GM23338 (cell line): ENCODE measurements at regions not wholly inside any gene's neighbourhood (a gene's known extent, or its start where the extent isn't known, plus 50 kb on each side); places are given as distances from the start of the nearest gene placed in this dataset.

ENCODE experiments used
- ATAC-seq: fragments of 200-7000 bp; cut with Tn5 transposase; 3 replicates; pipeline ENCODE4 v1.9.1; 2020
- DNase-seq: peaks from one replicate; pipeline ENCODE4 v3.0.0-alpha.2; 2015; ENCODE audit warnings: low spot score
- H2AFZ ChIP-seq: fragments of 200-600 bp; sonication (generic); 2 replicates; pipeline ENCODE4 v1.8.0; 2016; ENCODE audit warnings: antibody characterized with exemption, mild to moderate bottlenecking, moderate library complexity
- H3F3A ChIP-seq: fragments of 200-600 bp; sonication (generic); replicated peaks from 2 replicates; pipeline ENCODE4 v1.8.0; 2017; ENCODE audit warnings: antibody characterized with exemption, mixed run types, low read depth
- H3K27ac ChIP-seq: fragments of 200-600 bp; sonication (generic); 2 replicates; pipeline ENCODE4 v1.6.1; 2016; ENCODE audit warnings: low read depth
- H3K27me3 ChIP-seq: fragments of 200-600 bp; sonication (generic); 2 replicates; pipeline ENCODE4 v1.8.0; 2016; ENCODE audit warnings: mild to moderate bottlenecking, mixed run types, moderate library complexity; ENCODE audit not compliant: insufficient read depth
- H3K36me3 ChIP-seq: fragments of 200-600 bp; sonication (generic); 2 replicates; pipeline ENCODE4 v1.8.0; 2016; ENCODE audit warnings: mild to moderate bottlenecking; ENCODE audit not compliant: insufficient read depth
- H3K4me1 ChIP-seq: fragments of 200-600 bp; sonication (generic); 2 replicates; pipeline ENCODE4 v1.8.0; 2016; ENCODE audit warnings: mild to moderate bottlenecking, moderate library complexity; ENCODE audit not compliant: insufficient read depth
- H3K4me2 ChIP-seq: fragments of 200-600 bp; sonication (generic); 2 replicates; pipeline ENCODE4 v1.7.1; 2017; ENCODE audit warnings: mixed run types
- H3K4me3 ChIP-seq: fragments of 200-600 bp; sonication (generic); 2 replicates; pipeline ENCODE4 v1.6.1; 2016; ENCODE audit warnings: mixed run types
- H3K79me2 ChIP-seq: fragments of 200-600 bp; sonication (generic); replicated peaks from 2 replicates; pipeline ENCODE4 v1.8.0; 2017; ENCODE audit warnings: mild to moderate bottlenecking; ENCODE audit not compliant: insufficient read depth
- H3K9me2 ChIP-seq: fragments of 200-600 bp; sonication (generic); 2 replicates; pipeline ENCODE4 v1.8.0; 2017; ENCODE audit not compliant: insufficient read depth
- H4K20me1 ChIP-seq: fragments of 200-600 bp; sonication (generic); replicated peaks from 2 replicates; pipeline ENCODE4 v1.8.0; 2017; ENCODE audit warnings: mild to moderate bottlenecking; ENCODE audit not compliant: insufficient read depth
- H3K27ac Mint-ChIP-seq: 2 replicates; pipeline ENCODE4 v1.8.0; 2020; ENCODE audit warnings: inconsistent platforms, mild to moderate bottlenecking, moderate library complexity, mixed read lengths
- H3K27me3 Mint-ChIP-seq: 3 replicates; pipeline ENCODE4 v1.8.0; 2022; ENCODE audit warnings: low read depth, mild to moderate bottlenecking, moderate library complexity, mixed read lengths, inconsistent platforms; ENCODE audit not compliant: insufficient read depth, poor library complexity
- H3K36me3 Mint-ChIP-seq: 3 replicates; pipeline ENCODE4 v1.8.0; 2021; ENCODE audit warnings: low read depth, mild to moderate bottlenecking, inconsistent platforms, moderate library complexity, mixed read lengths
- H3K4me1 Mint-ChIP-seq: 3 replicates; pipeline ENCODE4 v1.8.0; 2020; ENCODE audit warnings: mild to moderate bottlenecking, inconsistent platforms, mixed read lengths
- H3K4me3 Mint-ChIP-seq: 3 replicates; pipeline ENCODE4 v1.8.0; 2021; ENCODE audit warnings: moderate library complexity, mild to moderate bottlenecking, inconsistent platforms, mixed read lengths
- H3K9me3 Mint-ChIP-seq: 3 replicates; pipeline ENCODE4 v1.8.0; 2020; ENCODE audit warnings: moderate library complexity, mild to moderate bottlenecking, inconsistent platforms, mixed read lengths
- CREB1 ChIP-seq: fragments of 250-450 bp; sonication (Bioruptor Pico); IDR thresholded peaks from 2 replicates; pipeline ENCODE4 v1.5.0; 2020; ENCODE audit warnings: low read depth, mild to moderate bottlenecking, moderate library complexity
- CTCF ChIP-seq, 2 experiments: fragments of 200-600 bp in 1 of 2; sonication (generic) in 1 of 2; conservative IDR thresholded peaks; 2 replicates each; pipeline versions ENCODE4 v1.5.1 to v1.6.1; 2016 to 2017; ENCODE audit warnings: antibody characterized with exemption in 2 of 2, low read depth in 2 of 2, mild to moderate bottlenecking in 2 of 2, moderate library complexity in 1 of 2
- ETS1 ChIP-seq: IDR thresholded peaks from 2 replicates; pipeline ENCODE4 v1.6.1; 2016; ENCODE audit warnings: antibody characterized with exemption
- EZH2 ChIP-seq: fragments of 200-600 bp; sonication (generic); IDR thresholded peaks from one replicate; pipeline ENCODE4 v1.8.0; 2017; ENCODE audit warnings: antibody characterized with exemption, mild to moderate bottlenecking, low read depth; ENCODE audit not compliant: unreplicated experiment
- EZH2phosphoT487 ChIP-seq: fragments of 200-600 bp; sonication (generic); IDR thresholded peaks from one replicate; pipeline ENCODE4 v1.8.1; 2018; ENCODE audit warnings: antibody characterized with exemption; ENCODE audit not compliant: unreplicated experiment
- JUNB ChIP-seq: IDR thresholded peaks from one replicate; pipeline ENCODE4 v1.6.1; 2016; ENCODE audit warnings: antibody characterized with exemption; ENCODE audit not compliant: unreplicated experiment
- NANOG ChIP-seq: IDR thresholded peaks from 2 replicates; pipeline ENCODE4 v1.6.1; 2016; ENCODE audit warnings: antibody characterized with exemption, borderline replicate concordance
- POLR2AphosphoS5 ChIP-seq: IDR thresholded peaks from 2 replicates; pipeline ENCODE4 v1.6.1; 2016; ENCODE audit warnings: antibody characterized with exemption, low read depth
- STAT1 ChIP-seq: IDR thresholded peaks from one replicate; pipeline ENCODE4 v1.6.1; 2016; ENCODE audit warnings: antibody characterized with exemption; ENCODE audit not compliant: unreplicated experiment
- ZNF114 ChIP-seq: fragments of 250-450 bp; sonication (Bioruptor Pico); IDR thresholded peaks from 2 replicates; pipeline ENCODE4 v1.5.0; 2020; ENCODE audit warnings: mild to moderate bottlenecking, moderate library complexity
- ZNF331 ChIP-seq: fragments of 250-450 bp; sonication (Bioruptor Pico); IDR thresholded peaks from 2 replicates; pipeline ENCODE4 v1.5.0; 2020; ENCODE audit warnings: low read depth, mild to moderate bottlenecking, moderate library complexity
- TF ChIP-seq, protein P1 (sequence below): IDR thresholded peaks from one replicate; pipeline ENCODE4 v1.6.1; 2018; ENCODE audit warnings: antibody characterized with exemption; ENCODE audit not compliant: unreplicated experiment
- TF ChIP-seq, protein P2 (sequence below): fragments of 250-450 bp; sonication (Bioruptor Pico); IDR thresholded peaks from 2 replicates; pipeline ENCODE4 v1.5.0; 2020; ENCODE audit warnings: mild to moderate bottlenecking, moderate library complexity

GRCh38 chrX:57204306-57204705, 67.1 kb upstream of the SPIN2A start:
- Histone ChIP-seq H3K36me3 (no peaks in the 10 kb centered on the region), H3K4me3 (no peak overlapping the region), H3K9me2 (no peaks in the 10 kb centered on the region), H3K79me2 (no peaks in the 10 kb centered on the region), H3F3A (no peaks in the 10 kb centered on the region), H3K4me2 (no peak overlapping the region), H4K20me1 (no peaks in the 10 kb centered on the region), H3K27me3 (no peaks in the 10 kb centered on the region), H3K27ac (no peak overlapping the region), H2AFZ (no peak overlapping the region), H3K4me1 (no peaks in the 10 kb centered on the region)
- H3K27ac Mint-ChIP-seq = no peak overlapping the region
- ATAC-seq = no peak
- peaks cover 26% of the 10 kb centered on the region for H3K36me3 Mint-ChIP-seq
- H3K9me3 Mint-ChIP-seq = peaks cover 10% of the 10 kb centered on the region
- TF ChIP-seq ETS1 (no peak), CREB1 (CRISPR knock-in tag) (no peak), STAT1 (no peak), ZNF114 (CRISPR knock-in tag) (no peak), JUNB (no peak), ZNF331 (CRISPR knock-in tag) (no peak), POLR2AphosphoS5 (no peak), NANOG (no peak), CTCF (conservative IDR thresholded peaks at IDR 0.05; ENCODE audit: low read depth in 2 of 2) (no peak), EZH2 (no peak), EZH2phosphoT487 (no peak)
- TF ChIP-seq, protein P1, sequence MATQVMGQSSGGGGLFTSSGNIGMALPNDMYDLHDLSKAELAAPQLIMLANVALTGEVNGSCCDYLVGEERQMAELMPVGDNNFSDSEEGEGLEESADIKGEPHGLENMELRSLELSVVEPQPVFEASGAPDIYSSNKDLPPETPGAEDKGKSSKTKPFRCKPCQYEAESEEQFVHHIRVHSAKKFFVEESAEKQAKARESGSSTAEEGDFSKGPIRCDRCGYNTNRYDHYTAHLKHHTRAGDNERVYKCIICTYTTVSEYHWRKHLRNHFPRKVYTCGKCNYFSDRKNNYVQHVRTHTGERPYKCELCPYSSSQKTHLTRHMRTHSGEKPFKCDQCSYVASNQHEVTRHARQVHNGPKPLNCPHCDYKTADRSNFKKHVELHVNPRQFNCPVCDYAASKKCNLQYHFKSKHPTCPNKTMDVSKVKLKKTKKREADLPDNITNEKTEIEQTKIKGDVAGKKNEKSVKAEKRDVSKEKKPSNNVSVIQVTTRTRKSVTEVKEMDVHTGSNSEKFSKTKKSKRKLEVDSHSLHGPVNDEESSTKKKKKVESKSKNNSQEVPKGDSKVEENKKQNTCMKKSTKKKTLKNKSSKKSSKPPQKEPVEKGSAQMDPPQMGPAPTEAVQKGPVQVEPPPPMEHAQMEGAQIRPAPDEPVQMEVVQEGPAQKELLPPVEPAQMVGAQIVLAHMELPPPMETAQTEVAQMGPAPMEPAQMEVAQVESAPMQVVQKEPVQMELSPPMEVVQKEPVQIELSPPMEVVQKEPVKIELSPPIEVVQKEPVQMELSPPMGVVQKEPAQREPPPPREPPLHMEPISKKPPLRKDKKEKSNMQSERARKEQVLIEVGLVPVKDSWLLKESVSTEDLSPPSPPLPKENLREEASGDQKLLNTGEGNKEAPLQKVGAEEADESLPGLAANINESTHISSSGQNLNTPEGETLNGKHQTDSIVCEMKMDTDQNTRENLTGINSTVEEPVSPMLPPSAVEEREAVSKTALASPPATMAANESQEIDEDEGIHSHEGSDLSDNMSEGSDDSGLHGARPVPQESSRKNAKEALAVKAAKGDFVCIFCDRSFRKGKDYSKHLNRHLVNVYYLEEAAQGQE = no peak
- TF ChIP-seq, protein P2, sequence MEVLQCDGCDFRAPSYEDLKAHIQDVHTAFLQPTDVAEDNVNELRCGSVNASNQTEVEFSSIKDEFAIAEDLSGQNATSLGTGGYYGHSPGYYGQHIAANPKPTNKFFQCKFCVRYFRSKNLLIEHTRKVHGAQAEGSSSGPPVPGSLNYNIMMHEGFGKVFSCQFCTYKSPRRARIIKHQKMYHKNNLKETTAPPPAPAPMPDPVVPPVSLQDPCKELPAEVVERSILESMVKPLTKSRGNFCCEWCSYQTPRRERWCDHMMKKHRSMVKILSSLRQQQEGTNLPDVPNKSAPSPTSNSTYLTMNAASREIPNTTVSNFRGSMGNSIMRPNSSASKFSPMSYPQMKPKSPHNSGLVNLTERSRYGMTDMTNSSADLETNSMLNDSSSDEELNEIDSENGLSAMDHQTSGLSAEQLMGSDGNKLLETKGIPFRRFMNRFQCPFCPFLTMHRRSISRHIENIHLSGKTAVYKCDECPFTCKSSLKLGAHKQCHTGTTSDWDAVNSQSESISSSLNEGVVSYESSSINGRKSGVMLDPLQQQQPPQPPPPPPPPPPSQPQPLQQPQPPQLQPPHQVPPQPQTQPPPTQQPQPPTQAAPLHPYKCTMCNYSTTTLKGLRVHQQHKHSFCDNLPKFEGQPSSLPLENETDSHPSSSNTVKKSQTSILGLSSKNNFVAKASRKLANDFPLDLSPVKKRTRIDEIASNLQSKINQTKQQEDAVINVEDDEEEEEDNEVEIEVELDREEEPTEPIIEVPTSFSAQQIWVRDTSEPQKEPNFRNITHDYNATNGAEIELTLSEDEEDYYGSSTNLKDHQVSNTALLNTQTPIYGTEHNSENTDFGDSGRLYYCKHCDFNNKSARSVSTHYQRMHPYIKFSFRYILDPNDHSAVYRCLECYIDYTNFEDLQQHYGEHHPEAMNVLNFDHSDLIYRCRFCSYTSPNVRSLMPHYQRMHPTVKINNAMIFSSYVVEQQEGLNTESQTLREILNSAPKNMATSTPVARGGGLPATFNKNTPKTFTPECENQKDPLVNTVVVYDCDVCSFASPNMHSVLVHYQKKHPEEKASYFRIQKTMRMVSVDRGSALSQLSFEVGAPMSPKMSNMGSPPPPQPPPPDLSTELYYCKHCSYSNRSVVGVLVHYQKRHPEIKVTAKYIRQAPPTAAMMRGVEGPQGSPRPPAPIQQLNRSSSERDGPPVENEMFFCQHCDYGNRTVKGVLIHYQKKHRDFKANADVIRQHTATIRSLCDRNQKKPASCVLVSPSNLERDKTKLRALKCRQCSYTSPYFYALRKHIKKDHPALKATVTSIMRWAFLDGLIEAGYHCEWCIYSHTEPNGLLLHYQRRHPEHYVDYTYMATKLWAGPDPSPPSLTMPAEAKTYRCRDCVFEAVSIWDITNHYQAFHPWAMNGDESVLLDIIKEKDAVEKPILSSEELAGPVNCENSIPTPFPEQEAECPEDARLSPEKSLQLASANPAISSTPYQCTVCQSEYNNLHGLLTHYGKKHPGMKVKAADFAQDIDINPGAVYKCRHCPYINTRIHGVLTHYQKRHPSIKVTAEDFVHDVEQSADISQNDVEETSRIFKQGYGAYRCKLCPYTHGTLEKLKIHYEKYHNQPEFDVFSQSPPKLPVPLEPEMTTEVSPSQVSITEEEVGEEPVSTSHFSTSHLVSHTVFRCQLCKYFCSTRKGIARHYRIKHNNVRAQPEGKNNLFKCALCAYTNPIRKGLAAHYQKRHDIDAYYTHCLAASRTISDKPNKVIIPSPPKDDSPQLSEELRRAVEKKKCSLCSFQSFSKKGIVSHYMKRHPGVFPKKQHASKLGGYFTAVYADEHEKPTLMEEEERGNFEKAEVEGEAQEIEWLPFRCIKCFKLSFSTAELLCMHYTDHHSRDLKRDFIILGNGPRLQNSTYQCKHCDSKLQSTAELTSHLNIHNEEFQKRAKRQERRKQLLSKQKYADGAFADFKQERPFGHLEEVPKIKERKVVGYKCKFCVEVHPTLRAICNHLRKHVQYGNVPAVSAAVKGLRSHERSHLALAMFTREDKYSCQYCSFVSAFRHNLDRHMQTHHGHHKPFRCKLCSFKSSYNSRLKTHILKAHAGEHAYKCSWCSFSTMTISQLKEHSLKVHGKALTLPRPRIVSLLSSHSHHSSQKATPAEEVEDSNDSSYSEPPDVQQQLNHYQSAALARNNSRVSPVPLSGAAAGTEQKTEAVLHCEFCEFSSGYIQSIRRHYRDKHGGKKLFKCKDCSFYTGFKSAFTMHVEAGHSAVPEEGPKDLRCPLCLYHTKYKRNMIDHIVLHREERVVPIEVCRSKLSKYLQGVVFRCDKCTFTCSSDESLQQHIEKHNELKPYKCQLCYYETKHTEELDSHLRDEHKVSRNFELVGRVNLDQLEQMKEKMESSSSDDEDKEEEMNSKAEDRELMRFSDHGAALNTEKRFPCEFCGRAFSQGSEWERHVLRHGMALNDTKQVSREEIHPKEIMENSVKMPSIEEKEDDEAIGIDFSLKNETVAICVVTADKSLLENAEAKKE = no peak
- H3K4me1 Mint-ChIP-seq = no peaks in the 10 kb centered on the region
- H3K27me3 Mint-ChIP-seq = no peaks in the 10 kb centered on the region
- H3K4me3 Mint-ChIP-seq = no peak overlapping the region
- no peak for DNase-seq
